ENCODE measurements at regions not wholly inside any gene's neighbourhood (a gene's known extent, or its start where the extent isn't known, plus 50 kb on each side); places are given as distances from the start of the nearest gene placed in this dataset.

DNA sequence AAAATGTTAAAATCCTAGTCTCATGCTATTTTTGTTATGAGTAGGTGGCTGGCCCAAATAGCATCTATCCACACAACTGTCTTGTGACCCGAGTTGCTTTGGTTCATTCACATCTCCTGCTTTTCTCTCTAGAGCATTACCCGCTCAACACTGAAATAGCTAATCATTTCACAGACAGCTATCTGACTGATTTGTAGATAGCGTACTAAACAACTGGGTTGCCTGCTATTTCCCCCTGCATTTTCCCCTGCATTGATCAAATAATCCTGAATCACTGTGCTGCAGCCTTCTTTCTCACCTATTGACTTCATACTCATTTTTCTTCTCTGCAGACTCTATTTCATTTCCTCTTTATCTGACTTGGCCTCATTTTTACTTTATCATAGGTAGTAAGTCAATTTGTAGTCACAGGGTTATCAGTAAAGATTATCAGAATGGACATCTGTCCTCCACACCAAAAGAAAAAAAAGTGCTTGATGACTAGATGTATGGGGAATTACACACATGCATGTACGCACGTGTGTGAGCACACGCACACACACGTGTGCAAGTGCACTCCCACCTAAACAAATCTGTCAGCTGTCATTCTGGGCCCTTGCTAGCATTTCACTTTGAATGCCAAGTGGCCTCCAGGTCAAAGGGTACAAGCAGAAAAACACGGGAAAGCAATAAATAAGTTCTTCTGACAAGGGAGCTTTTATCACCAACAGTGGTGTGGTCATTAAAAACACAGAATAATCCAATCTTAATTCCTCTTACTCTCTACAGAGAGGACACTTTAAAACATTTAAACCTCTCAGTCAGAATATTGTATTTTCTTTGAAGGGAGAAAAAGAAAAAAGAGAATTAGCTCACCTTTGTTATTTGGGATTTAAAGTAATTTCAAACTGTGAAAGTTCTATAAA lies 501.6 kb downstream of the EFNA5 start:
- in situ Hi-C loops (cut with HindIII; ENCODE audit: low sequenced_read_pairs), result no loop called here
- H3K4me3 ChIP-seq (ENCODE audit: low read depth, low read length), result no peak overlapping the region
- TF ChIP-seq, protein P1, sequence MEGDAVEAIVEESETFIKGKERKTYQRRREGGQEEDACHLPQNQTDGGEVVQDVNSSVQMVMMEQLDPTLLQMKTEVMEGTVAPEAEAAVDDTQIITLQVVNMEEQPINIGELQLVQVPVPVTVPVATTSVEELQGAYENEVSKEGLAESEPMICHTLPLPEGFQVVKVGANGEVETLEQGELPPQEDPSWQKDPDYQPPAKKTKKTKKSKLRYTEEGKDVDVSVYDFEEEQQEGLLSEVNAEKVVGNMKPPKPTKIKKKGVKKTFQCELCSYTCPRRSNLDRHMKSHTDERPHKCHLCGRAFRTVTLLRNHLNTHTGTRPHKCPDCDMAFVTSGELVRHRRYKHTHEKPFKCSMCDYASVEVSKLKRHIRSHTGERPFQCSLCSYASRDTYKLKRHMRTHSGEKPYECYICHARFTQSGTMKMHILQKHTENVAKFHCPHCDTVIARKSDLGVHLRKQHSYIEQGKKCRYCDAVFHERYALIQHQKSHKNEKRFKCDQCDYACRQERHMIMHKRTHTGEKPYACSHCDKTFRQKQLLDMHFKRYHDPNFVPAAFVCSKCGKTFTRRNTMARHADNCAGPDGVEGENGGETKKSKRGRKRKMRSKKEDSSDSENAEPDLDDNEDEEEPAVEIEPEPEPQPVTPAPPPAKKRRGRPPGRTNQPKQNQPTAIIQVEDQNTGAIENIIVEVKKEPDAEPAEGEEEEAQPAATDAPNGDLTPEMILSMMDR (IDR thresholded peaks at IDR 0.05; ENCODE audit: low read depth, low read length, missing control alignments), result no peak
- no peak for DNase-seq (ENCODE audit: low read depth)

DNA sequence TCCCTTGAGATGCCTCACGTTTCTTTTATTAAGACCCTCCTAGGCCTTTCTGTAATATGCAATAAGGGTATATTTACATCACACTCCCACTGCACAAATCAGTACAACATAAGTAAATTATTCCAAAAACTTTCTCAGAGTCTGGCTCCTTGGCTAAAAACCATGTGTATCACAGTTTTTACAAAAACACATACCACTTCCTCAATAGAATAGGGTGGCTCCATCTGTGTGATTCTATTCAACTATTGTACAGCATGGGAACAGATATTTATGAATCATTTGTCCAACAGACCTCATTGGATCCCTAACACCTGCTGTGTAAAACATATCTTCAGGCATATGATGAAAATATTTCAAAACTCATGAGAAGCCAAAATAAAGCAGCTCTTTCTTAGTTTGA lies 502.7 kb downstream of the EFNA5 start:
- DNase-seq (ENCODE audit: low read depth), result no peak
- TF ChIP-seq, protein P1 (IDR thresholded peaks at IDR 0.05; ENCODE audit: low read depth, low read length, missing control alignments), result no peak
- in situ Hi-C loops (cut with HindIII; ENCODE audit: low sequenced_read_pairs), result no loop called here
- H3K4me3 ChIP-seq (ENCODE audit: low read depth, low read length), result no peak overlapping the region

DNA sequence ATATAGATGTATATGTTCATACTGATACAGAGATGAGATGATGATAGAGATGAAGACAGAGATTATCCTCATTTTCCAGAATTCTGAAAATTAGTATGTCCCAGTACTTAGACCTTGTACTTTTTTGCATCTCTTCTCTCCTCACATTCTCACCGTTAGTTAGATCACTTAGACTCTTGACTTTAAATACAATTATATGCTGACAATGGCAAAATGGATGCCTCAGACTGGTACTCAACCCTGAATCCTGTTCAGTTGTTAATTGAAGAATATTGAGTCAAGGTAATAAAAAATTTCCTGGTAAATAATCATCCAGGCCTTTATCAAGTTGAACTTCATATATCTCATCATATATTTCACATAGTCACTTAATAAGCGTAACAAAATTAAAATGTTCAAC lies 505.4 kb downstream of the EFNA5 start:
- H3K4me3 ChIP-seq (ENCODE audit: low read depth, low read length), result no peak overlapping the region
- TF ChIP-seq, protein P1 (IDR thresholded peaks at IDR 0.05; ENCODE audit: low read depth, low read length, missing control alignments), result no peak
- in situ Hi-C loops (cut with HindIII; ENCODE audit: low sequenced_read_pairs), result no loop called here
- no peak for DNase-seq (ENCODE audit: low read depth)

DNA sequence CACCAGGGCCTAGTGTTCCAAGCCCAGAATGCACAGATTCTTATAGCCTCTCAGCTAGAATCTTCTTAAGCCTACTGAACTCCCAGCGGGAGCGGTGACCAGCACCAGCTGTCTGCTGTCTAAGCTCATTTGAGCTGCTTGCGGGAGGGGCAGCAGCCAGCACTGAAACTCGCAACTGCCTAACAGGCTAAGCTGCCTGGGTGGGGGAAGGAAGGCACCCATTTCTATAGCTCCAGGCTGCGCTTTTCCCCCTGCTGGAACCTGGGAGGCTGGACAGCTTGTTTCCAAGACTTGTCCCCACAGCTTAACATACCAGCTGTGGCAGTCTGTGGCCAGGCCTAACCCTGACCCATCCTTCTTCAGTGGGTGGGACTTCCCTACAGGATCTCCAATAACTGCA lies 512.9 kb downstream of the EFNA5 start:
- H3K4me3 ChIP-seq (ENCODE audit: low read depth, low read length), result no peak overlapping the region
- DNase-seq (ENCODE audit: low read depth), result no peak
- in situ Hi-C loops (cut with HindIII; ENCODE audit: low sequenced_read_pairs), result no loop called here
- TF ChIP-seq, protein P1 (IDR thresholded peaks at IDR 0.05; ENCODE audit: low read depth, low read length, missing control alignments), result no peak

DNA sequence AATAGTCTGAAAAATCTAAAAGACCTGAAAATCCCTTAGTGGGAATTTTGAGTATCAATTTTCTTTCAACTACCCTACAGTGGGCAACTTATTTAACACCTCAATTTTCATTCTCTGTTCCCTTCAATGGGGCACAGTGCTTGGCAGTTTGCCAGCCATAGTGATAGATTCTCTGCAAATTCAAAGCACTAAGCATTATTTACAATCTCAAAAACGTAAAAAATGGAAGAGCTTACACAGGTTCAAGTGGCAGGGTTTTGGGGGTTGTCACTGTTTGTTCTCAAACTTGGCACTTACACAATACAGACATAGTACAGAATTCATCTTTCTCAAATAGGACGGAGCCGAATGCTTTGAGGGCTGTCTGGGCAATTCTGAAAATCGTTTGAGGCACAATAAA lies 515.0 kb downstream of the EFNA5 start:
- DNase-seq (ENCODE audit: low read depth), result no peak
- no peak overlapping the region for H3K4me3 ChIP-seq (ENCODE audit: low read depth, low read length)
- TF ChIP-seq, protein P1 (IDR thresholded peaks at IDR 0.05; ENCODE audit: low read depth, low read length, missing control alignments), result no peak
- in situ Hi-C loops (cut with HindIII; ENCODE audit: low sequenced_read_pairs), result no loop called here

DNA sequence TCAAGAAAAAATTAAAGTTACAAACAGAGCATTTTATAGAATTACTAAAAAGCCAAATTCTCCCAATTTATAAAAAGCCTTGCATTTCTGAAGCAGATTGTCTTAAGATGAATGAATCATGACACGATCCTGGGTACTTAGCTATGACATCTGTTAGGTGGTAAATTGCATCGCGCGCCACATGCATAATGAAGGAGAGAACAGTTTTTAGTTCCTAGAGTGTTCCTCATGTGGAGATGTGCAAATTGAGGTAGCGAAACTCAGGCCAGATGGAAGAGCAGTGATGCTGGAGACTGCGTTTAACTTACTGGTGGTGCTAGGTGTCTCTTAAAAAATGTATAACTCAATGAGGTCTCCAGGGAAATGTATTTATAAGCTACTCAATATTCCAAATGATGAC lies 516.1 kb downstream of the EFNA5 start:
- no peak for DNase-seq (ENCODE audit: low read depth)
- no peak overlapping the region for H3K4me3 ChIP-seq (ENCODE audit: low read depth, low read length)
- in situ Hi-C loops (cut with HindIII; ENCODE audit: low sequenced_read_pairs), result no loop called here
- TF ChIP-seq, protein P1 (IDR thresholded peaks at IDR 0.05; ENCODE audit: low read depth, low read length, missing control alignments), result no peak
